Kidney epithelial cell (primary cell): ENCODE measurements at regions not wholly inside any gene's neighbourhood (a gene's known extent, or its start where the extent isn't known, plus 50 kb on each side); places are given as distances from the start of the nearest gene placed in this dataset.
"Not testable (repeated sequence)": the region's sequence is repeated elsewhere in the genome, so short reads cannot be mapped to it uniquely, and the experiment has no call there.

Experiments used
- DNase-seq: peaks from one replicate; pipeline ENCODE4 v3.0.0-alpha.2; 2010; ENCODE audit warnings: low read depth
- H3K27me3 ChIP-seq: 2 replicates; pipeline ENCODE4 v1.6.0; 2011; ENCODE audit warnings: low read length; ENCODE audit not compliant: control insufficient read depth, insufficient read depth
- H3K36me3 ChIP-seq: 2 replicates; pipeline ENCODE4 v1.5.1; 2011; ENCODE audit warnings: low read length; ENCODE audit not compliant: control insufficient read depth, insufficient read depth
- H3K4me3 ChIP-seq: 2 replicates; pipeline ENCODE4 v1.5.1; 2011; ENCODE audit warnings: low read depth, mild to moderate bottlenecking, control low read depth, low read length
- CTCF ChIP-seq: IDR thresholded peaks from 2 replicates; pipeline ENCODE4 v1.5.1; 2011; ENCODE audit warnings: mild to moderate bottlenecking, moderate library complexity, low read length, control low read depth, inconsistent platforms; ENCODE audit not compliant: insufficient read depth, poor library complexity, severe bottlenecking

GRCh38 chr6:85751374-85752055 lies 108.8 kb upstream of the SYNCRIP start:
- no peak for DNase-seq
- no peaks in the 10 kb centered on the region for H3K36me3 ChIP-seq
- H3K4me3 ChIP-seq, result no peak overlapping the region
- H3K27me3 ChIP-seq, result no peaks in the 10 kb centered on the region
- TF ChIP-seq CTCF, result no peak

- H3K27me3 ChIP-seq, H3K4me3 ChIP-seq, DNase-seq, H3K36me3 ChIP-seq: not testable (repeated sequence)
Measured at GRCh38 chr6:85750146-85750545, 107.5 kb upstream of the SYNCRIP start.

DNA sequence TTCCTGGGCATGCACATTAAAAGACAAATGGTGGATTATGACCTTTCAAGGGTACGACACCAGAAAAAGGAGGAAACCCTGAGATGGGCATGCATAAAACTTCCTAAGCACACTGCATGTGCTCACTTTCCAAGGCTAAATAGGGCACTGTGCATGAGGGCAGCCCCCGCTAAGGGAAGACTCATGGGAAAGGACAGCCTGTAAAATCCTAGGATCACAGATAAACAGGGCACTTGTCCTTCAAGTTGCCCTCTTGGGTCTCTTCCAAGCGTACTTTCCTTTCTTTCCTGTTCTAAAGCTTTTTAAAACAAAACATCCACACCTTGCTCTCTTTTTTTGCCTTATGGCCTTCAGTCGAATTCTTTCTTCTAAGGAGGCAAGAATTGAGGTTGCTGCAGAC lies 106.5 kb upstream of the SYNCRIP start:
- no peak overlapping the region for H3K4me3 ChIP-seq
- no peak for TF ChIP-seq CTCF
- H3K36me3 ChIP-seq, result no peaks in the 10 kb centered on the region
- no peaks in the 10 kb centered on the region for H3K27me3 ChIP-seq
- DNase-seq, result no peak

- Histone ChIP-seq H3K36me3 (no peaks in the 10 kb centered on the region), H3K27me3 (no peaks in the 10 kb centered on the region), H3K4me3 (no peak overlapping the region)
- no peak for TF ChIP-seq CTCF
- no peak for DNase-seq
Measured at GRCh38 chr6:85747666-85748065, 105.0 kb upstream of the SYNCRIP start.

DNA sequence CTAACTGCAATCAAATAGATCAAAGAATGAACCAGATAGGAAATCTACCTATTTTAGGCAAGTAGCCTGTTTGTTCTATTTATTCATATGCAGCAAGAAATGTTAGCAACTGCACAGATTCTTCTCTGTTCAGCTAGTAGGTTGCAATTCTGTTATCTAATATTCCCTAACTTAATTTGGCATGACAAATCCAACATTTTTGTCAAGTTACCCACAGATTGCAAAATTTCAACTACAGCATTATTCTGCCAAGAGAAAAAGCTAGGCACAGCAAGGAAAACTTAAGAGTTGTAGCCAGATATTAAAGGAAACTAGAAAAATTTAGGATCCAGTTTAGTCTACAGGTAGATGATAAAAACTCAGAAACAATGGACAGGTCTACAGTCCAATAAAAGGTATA lies 104.4 kb upstream of the SYNCRIP start:
- Histone ChIP-seq H3K4me3 (no peak overlapping the region), H3K36me3 (no peaks in the 10 kb centered on the region), H3K27me3 (no peaks in the 10 kb centered on the region)
- no peak for TF ChIP-seq CTCF
- DNase-seq, result no peak

DNA sequence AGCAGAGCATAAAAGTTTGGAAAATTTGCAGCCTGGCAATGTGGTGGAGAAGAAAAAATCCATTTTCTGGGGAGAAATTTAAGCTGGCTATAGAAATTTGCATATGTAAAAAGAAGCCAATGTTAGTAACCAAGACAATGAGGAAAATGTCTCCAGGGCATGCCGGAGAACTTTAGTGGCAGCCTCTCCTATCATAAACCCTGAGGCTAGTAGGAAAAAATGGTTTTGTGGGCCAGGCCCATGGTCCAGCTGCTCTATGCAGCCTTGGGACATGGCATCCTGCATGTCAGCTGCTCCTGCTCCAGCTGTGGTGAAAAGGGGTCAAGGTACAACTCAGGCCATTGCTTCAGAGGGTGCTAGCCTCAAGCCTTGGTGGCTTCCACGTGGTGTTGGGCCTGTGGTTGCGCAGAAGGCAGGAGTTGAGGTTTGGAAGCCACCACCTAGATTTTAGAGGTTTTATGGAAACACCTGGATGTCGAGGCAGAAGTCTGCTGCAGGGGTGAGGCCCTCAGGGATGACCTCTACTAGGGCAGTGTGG lies 101.8 kb upstream of the SYNCRIP start:
- no peak for DNase-seq
- H3K27me3 ChIP-seq, result no peaks in the 10 kb centered on the region
- no peaks in the 10 kb centered on the region for H3K36me3 ChIP-seq
- no peak overlapping the region for H3K4me3 ChIP-seq
- TF ChIP-seq CTCF, result no peak
